ENCODE measurements at regions not wholly inside any gene's neighbourhood (a gene's known extent, or its start where the extent isn't known, plus 50 kb on each side); places are given as distances from the start of the nearest gene placed in this dataset.
"Not testable (repeated sequence)": the region's sequence is repeated elsewhere in the genome, so short reads cannot be mapped to it uniquely, and the experiment has no call there.

GRCh38 chr12:5308996-5309395, 122.9 kb upstream of the NTF3 start:
- no peak for DNase-seq (ENCODE audit: low read depth, low spot score)

- DNase-seq (ENCODE audit: low read depth, low spot score): no peak
These were observed 122.3 kb upstream of the NTF3 start for GRCh38 chr12:5309654-5310053.

- DNase-seq (ENCODE audit: low read depth, low spot score): no peak
These were observed 121.8 kb upstream of the NTF3 start for GRCh38 chr12:5310151-5310550.

GRCh38 chr12:5317556-5317955, 114.4 kb upstream of the NTF3 start:
- DNase-seq (ENCODE audit: low read depth, low spot score): no peak

GRCh38 chr12:5318874-5319273, 113.0 kb upstream of the NTF3 start:
- DNase-seq (ENCODE audit: low read depth, low spot score): no peak

- no peak for DNase-seq (ENCODE audit: low read depth, low spot score)
These were observed 103.0 kb upstream of the NTF3 start for GRCh38 chr12:5328669-5329517.

- DNase-seq (ENCODE audit: low read depth, low spot score): no peak
These were observed 99.4 kb upstream of the NTF3 start for GRCh38 chr12:5332551-5332950.

- DNase-seq (ENCODE audit: low read depth, low spot score): no peak
These were observed 98.8 kb upstream of the NTF3 start for GRCh38 chr12:5333096-5333495.

- no peak for DNase-seq (ENCODE audit: low read depth, low spot score)
These were observed 96.8 kb upstream of the NTF3 start for GRCh38 chr12:5335069-5335468.

- not testable (repeated sequence) for DNase-seq (ENCODE audit: low read depth, low spot score)
These were observed 90.8 kb upstream of the NTF3 start for GRCh38 chr12:5341086-5341485.

- DNase-seq (ENCODE audit: low read depth, low spot score): no peak
These were observed 88.2 kb upstream of the NTF3 start for GRCh38 chr12:5343711-5344110.

GRCh38 chr12:5344131-5344530, 87.8 kb upstream of the NTF3 start:
- no peak for DNase-seq (ENCODE audit: low read depth, low spot score)

GRCh38 chr12:5345534-5345933, 86.4 kb upstream of the NTF3 start:
- DNase-seq (ENCODE audit: low read depth, low spot score): no peak

- DNase-seq (ENCODE audit: low read depth, low spot score): no peak
These were observed 83.9 kb upstream of the NTF3 start for GRCh38 chr12:5348057-5348456.

- no peak for DNase-seq (ENCODE audit: low read depth, low spot score)
These were observed 83.4 kb upstream of the NTF3 start for GRCh38 chr12:5348491-5348890.

GRCh38 chr12:5364036-5364770, 67.7 kb upstream of the NTF3 start:
- DNase-seq (ENCODE audit: low read depth, low spot score): no peak

GRCh38 chr12:5369298-5369697, 62.6 kb upstream of the NTF3 start:
- DNase-seq (ENCODE audit: low read depth, low spot score): no peak

- DNase-seq (ENCODE audit: low read depth, low spot score): no peak
These were observed 60.3 kb upstream of the NTF3 start for GRCh38 chr12:5371631-5372030.

GRCh38 chr12:5374713-5375112, 57.2 kb upstream of the NTF3 start:
- no peak for DNase-seq (ENCODE audit: low read depth, low spot score)

GRCh38 chr12:5375547-5376295, 56.2 kb upstream of the NTF3 start:
- no peak for DNase-seq (ENCODE audit: low read depth, low spot score)

- DNase-seq (ENCODE audit: low read depth, low spot score): no peak
These were observed 55.2 kb upstream of the NTF3 start for GRCh38 chr12:5376591-5377207.

Measured in brain pericyte (primary cell).